Effector memory CD4-positive, alpha-beta T cell (primary cell): ENCODE measurements at regions not wholly inside any gene's neighbourhood (a gene's known extent, or its start where the extent isn't known, plus 50 kb on each side); places are given as distances from the start of the nearest gene placed in this dataset.
"Not testable (repeated sequence)": the region's sequence is repeated elsewhere in the genome, so short reads cannot be mapped to it uniquely, and the experiment has no call there.

Source experiments
- DNase-seq, 3 donors: peaks; one replicate each; pipeline ENCODE4 v3.0.0-alpha.2; 2020
- H3K27ac ChIP-seq: 2 replicates; pipeline ENCODE4 v1.7.0; 2013; ENCODE audit warnings: mild to moderate bottlenecking, low read length, moderate library complexity; ENCODE audit not compliant: insufficient read depth, poor library complexity, severe bottlenecking
- H3K27me3 ChIP-seq: replicated peaks from 2 replicates; pipeline ENCODE4 v1.7.0; 2013; ENCODE audit warnings: mild to moderate bottlenecking, low read length; ENCODE audit not compliant: insufficient read depth, control insufficient read depth, poor library complexity, severe bottlenecking
- H3K36me3 ChIP-seq: 2 replicates; pipeline ENCODE4 v1.7.0; 2013; ENCODE audit warnings: mild to moderate bottlenecking, low read length, moderate library complexity; ENCODE audit not compliant: control insufficient read depth, insufficient read depth
- H3K4me1 ChIP-seq: 2 replicates; pipeline ENCODE4 v1.7.0; 2013; ENCODE audit warnings: low read length, mild to moderate bottlenecking; ENCODE audit not compliant: control insufficient read depth, insufficient read depth, poor library complexity, severe bottlenecking
- H3K4me3 ChIP-seq: 2 replicates; pipeline ENCODE4 v1.7.0; 2013; ENCODE audit warnings: low read length, low read depth, mild to moderate bottlenecking; ENCODE audit not compliant: insufficient read depth, poor library complexity, severe bottlenecking
- H3K9me3 ChIP-seq: 2 replicates; pipeline ENCODE4 v1.7.0; 2013; ENCODE audit warnings: mild to moderate bottlenecking, low read length, moderate library complexity; ENCODE audit not compliant: control insufficient read depth

DNA sequence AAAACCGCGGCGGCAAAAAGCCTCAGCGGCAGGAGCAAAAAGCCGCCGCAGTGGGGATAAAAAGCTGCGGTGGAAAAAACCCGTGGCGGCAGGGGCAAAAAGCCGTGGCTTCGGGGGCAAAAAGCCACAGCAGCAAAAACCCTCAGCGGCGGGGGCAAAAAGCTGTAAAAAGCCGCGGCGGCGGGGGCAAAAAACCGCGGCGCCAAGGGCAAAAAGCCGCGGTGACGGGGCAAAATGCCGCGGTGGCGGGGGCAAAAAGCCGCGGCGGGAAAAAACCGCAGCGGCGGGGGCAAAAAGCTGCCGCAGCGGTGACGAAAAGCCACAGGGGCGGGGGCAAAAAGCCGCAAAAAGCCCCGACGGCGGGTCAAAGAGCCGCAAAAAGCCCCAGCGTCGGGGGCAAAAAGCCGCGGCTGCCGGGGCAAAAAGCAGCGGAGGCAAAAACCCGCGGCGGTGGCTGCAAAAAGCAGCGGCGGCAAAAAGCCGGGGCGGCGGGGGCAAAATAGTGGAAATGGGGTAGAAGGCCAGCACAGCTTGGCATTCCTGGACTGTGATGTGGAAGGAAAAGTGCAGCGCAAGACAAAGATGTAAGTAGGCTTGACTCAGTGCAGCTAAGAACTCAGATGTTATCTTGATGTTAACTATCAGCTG lies 151.8 kb downstream of the ANKRD30BL start:
- H3K27ac ChIP-seq: no peak overlapping the region
- H3K27me3 ChIP-seq: peaks cover 7% of the 10 kb centered on the region
- H3K4me3 ChIP-seq: no peak overlapping the region
- H3K36me3 ChIP-seq: no peaks in the 10 kb centered on the region
- no peaks in the 10 kb centered on the region for H3K4me1 ChIP-seq
- no peaks in the 10 kb centered on the region for H3K9me3 ChIP-seq
- no peak for DNase-seq

DNA sequence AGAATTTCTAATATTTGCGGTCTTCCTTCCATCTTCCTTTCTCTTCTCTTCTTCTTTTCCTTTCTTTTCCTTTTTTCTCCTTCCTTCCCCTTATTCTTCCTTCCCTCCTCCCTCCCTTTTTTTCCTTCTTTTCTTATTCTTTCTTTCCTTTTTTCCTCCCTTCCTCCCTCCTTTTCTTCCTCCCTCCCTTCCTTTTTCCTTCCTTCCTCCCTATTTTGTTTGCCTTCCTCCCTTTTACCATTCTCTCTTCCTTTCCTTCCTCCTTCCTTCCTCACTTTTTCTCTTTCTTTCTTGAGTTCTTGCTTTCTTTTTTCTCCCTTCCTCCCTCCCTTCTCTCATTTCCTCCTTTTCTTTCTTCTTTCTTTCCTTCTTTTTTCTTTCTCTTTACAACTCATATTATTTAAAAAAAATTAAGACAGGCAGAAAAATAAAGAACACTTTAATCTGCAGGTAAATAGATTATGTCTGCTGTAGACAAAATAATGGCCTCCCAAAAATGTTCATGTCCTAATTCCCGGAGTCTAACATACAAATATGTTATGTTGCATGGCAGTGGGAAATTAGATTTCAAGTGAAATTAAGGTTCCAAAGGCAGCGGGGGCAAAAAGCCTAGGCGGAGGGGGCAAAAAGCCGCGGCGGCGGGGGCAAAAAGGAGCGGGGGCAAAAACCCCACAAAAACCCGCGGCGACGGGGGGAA lies 152.4 kb downstream of the ANKRD30BL start:
- H3K36me3 ChIP-seq: no peaks in the 10 kb centered on the region
- no peak overlapping the region for H3K27ac ChIP-seq
- H3K4me3 ChIP-seq: no peak overlapping the region
- H3K4me1 ChIP-seq: no peaks in the 10 kb centered on the region
- peaks cover 7% of the 10 kb centered on the region for H3K27me3 ChIP-seq
- DNase-seq: no peak
- H3K9me3 ChIP-seq: no peaks in the 10 kb centered on the region

DNA sequence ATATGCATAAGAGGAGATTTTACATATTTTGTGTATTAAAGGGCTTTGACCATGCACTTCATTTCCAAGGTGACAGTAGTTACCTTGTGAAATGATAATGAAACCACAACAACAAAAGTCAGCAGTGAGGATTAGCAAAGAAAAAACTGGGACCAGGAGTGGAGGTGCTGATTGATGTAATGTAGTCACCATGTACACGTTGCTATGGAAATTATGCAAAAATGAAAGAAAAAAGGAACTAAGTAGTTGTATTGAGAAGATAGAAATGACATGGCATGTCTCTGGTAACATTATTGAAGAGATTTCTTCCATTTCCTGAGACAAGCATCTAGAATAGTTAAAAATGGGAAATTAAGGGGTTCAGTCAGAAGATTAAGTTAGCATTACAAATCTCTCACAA lies 171.0 kb downstream of the ANKRD30BL start:
- not testable (repeated sequence) for H3K4me3 ChIP-seq, H3K9me3 ChIP-seq, H3K36me3 ChIP-seq, H3K4me1 ChIP-seq, H3K27me3 ChIP-seq, DNase-seq, H3K27ac ChIP-seq

- H3K27ac ChIP-seq, DNase-seq, H3K9me3 ChIP-seq, H3K27me3 ChIP-seq, H3K4me3 ChIP-seq, H3K36me3 ChIP-seq, H3K4me1 ChIP-seq: not testable (repeated sequence)
Observed at GRCh38 chr2:131966671-131967070, 195.1 kb downstream of the ANKRD30BL start.

DNA sequence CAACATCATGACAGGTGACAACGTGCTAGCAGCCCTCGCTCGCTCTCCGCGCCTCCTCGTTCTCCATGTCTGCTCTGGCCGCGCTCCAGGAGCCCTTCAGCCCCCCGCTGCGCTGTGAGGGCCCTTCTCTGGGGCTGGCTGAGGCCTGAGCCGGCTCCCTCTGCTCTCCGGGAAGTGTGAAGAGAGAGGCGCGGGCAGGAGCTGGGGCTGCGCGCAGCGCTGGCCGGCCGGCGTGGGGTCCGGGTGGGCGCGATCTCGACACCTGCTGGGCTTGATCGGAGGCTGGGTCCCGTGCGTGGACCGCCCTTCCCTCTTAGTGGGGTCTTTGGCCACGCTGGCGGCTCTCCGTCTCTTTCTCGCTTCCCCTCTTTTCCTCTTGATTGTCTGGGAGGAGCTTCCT lies 195.5 kb downstream of the ANKRD30BL start:
- Histone ChIP-seq H3K9me3 (no peaks in the 10 kb centered on the region), H3K4me3 (no peak overlapping the region), H3K36me3 (no peaks in the 10 kb centered on the region), H3K27me3 (no peaks in the 10 kb centered on the region), H3K27ac (no peak overlapping the region), H3K4me1 (no peaks in the 10 kb centered on the region)
- no peak for DNase-seq

GRCh38 chr2:131958019-131958609 lies 203.6 kb downstream of the ANKRD30BL start:
- H3K9me3 ChIP-seq, H3K4me1 ChIP-seq, H3K27me3 ChIP-seq, DNase-seq, H3K4me3 ChIP-seq, H3K36me3 ChIP-seq, H3K27ac ChIP-seq: not testable (repeated sequence)

DNA sequence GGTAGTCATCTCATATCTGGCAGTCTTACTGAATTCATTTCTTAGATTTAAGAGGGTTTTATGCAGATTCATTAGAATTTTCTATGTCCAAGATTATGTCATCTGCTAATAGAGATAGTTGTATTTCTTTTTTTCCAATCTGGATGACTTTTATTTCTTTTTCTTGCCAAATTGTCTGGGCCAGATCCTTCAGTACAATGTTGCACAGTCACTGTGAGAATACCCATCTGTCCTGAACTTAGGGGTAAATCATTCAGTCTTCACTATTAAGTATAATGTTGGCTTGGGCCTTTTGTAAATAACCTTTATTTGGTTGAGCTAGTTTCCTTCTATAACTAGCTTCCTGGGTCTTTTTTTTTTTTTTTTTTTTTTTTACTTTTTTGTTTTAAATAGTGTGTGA lies 213.1 kb downstream of the ANKRD30BL start:
- not testable (repeated sequence) for H3K36me3 ChIP-seq, H3K9me3 ChIP-seq, DNase-seq

DNA sequence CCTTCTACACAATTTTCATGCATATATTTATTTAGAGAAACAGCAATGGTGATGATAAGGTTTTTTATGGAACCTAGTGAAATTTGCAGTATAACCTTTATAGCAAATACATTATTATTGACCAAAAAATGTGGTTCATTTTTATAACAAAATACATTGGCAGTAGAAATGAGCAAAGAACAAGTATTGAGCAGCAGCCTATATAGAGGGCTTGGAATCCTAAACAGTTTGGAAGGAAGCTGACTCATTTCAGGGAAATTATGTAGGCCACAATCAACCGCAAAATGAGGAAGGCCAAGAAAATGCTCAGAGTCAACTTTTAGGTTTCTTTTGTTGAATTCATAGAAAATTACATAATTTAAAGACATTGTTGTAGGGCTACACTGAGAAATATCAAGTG lies 238.5 kb downstream of the ANKRD30BL start:
- H3K27ac ChIP-seq, H3K27me3 ChIP-seq, H3K36me3 ChIP-seq, DNase-seq, H3K4me3 ChIP-seq, H3K4me1 ChIP-seq, H3K9me3 ChIP-seq: not testable (repeated sequence)

More for the DNA sequence above, 213.1 kb downstream of the ANKRD30BL start:
- not testable (repeated sequence) for H3K4me1 ChIP-seq, H3K4me3 ChIP-seq, H3K27me3 ChIP-seq, H3K27ac ChIP-seq

GRCh38 chr2:131922854-131923253 lies 238.9 kb downstream of the ANKRD30BL start:
- H3K9me3 ChIP-seq, H3K4me3 ChIP-seq, H3K4me1 ChIP-seq, H3K27ac ChIP-seq, DNase-seq, H3K36me3 ChIP-seq, H3K27me3 ChIP-seq: not testable (repeated sequence)
